ENCODE measurements at regions not wholly inside any gene's neighbourhood (a gene's known extent, or its start where the extent isn't known, plus 50 kb on each side); places are given as distances from the start of the nearest gene placed in this dataset.

- Histone ChIP-seq H3F3A (ENCODE audit: insufficient read depth, low read length, poor library complexity, severe bottlenecking) (no peaks in the 10 kb centered on the region), H3K9me3 (ENCODE audit: low read length) (peaks cover 2% of the 10 kb centered on the region), H3K27me3 (ENCODE audit: insufficient read depth, low read depth, low read length) (no peaks in the 10 kb centered on the region), H3K27ac (ENCODE audit: low read length) (no peak overlapping the region), H4K20me1 (ENCODE audit: insufficient read depth) (no peaks in the 10 kb centered on the region), H3K4me3 (ENCODE audit: low read length) (no peak overlapping the region), H3K4me2 (ENCODE audit: low read length) (no peak overlapping the region), H3K79me2 (replicated peaks; ENCODE audit: insufficient read depth, low read length) (no peaks in the 10 kb centered on the region), H3K9me2 (ENCODE audit: insufficient read depth, low read length) (no peaks in the 10 kb centered on the region), H2AFZ (ENCODE audit: low read depth, low read length) (no peak overlapping the region), H3K36me3 (ENCODE audit: insufficient read depth, low read length) (no peaks in the 10 kb centered on the region), H3K9ac (ENCODE audit: low read length) (no peak overlapping the region)
- TF ChIP-seq RAD21 (conservative IDR thresholded peaks at IDR 0.05), result no peak
- TF ChIP-seq REST (IDR thresholded peaks at IDR 0.05; ENCODE audit: borderline replicate concordance), result no peak
- TF ChIP-seq SMC3 (conservative IDR thresholded peaks at IDR 0.05; ENCODE audit: poor library complexity), result no peak
- no peak for TF ChIP-seq MXI1 (conservative IDR thresholded peaks at IDR 0.05; ENCODE audit: poor library complexity, severe bottlenecking)
- no peak for TF ChIP-seq TAF1 (IDR thresholded peaks at IDR 0.05; ENCODE audit: low read depth)
- no peak for TF ChIP-seq POLR2AphosphoS5 (IDR thresholded peaks at IDR 0.05)
- TF ChIP-seq EP300 (conservative IDR thresholded peaks at IDR 0.05; ENCODE audit: poor library complexity, severe bottlenecking), result no peak
- no peak for TF ChIP-seq CTCF (IDR thresholded peaks at IDR 0.05; ENCODE audit: poor library complexity, severe bottlenecking)
- no peak for TF ChIP-seq EZH2 (IDR thresholded peaks at IDR 0.05; ENCODE audit: borderline replicate concordance, insufficient read depth, low read length, poor library complexity, severe bottlenecking)
Measured at GRCh38 chr3:180239939-180240338, 203.2 kb upstream of the PEX5L start.

GRCh38 chr3:180246688-180247195 lies 210.0 kb upstream of the PEX5L start:
- TF ChIP-seq CTCF (IDR thresholded peaks at IDR 0.05; ENCODE audit: poor library complexity, severe bottlenecking), result no peak
- TF ChIP-seq EZH2 (IDR thresholded peaks at IDR 0.05; ENCODE audit: borderline replicate concordance, insufficient read depth, low read length, poor library complexity, severe bottlenecking), result no peak
- no peak for TF ChIP-seq EP300 (conservative IDR thresholded peaks at IDR 0.05; ENCODE audit: poor library complexity, severe bottlenecking)
- no peak for TF ChIP-seq MXI1 (conservative IDR thresholded peaks at IDR 0.05; ENCODE audit: poor library complexity, severe bottlenecking)
- TF ChIP-seq REST (IDR thresholded peaks at IDR 0.05; ENCODE audit: borderline replicate concordance), result no peak
- no peak for TF ChIP-seq SMC3 (conservative IDR thresholded peaks at IDR 0.05; ENCODE audit: poor library complexity)
- TF ChIP-seq RAD21 (conservative IDR thresholded peaks at IDR 0.05), result no peak
- no peak for TF ChIP-seq TAF1 (IDR thresholded peaks at IDR 0.05; ENCODE audit: low read depth)
- TF ChIP-seq POLR2AphosphoS5 (IDR thresholded peaks at IDR 0.05), result no peak
- Histone ChIP-seq H3K27ac (ENCODE audit: low read length) (no peak overlapping the region), H3K9me3 (ENCODE audit: low read length) (no peaks in the 10 kb centered on the region), H2AFZ (ENCODE audit: low read depth, low read length) (no peak overlapping the region), H3F3A (ENCODE audit: insufficient read depth, low read length, poor library complexity, severe bottlenecking) (no peaks in the 10 kb centered on the region), H3K27me3 (ENCODE audit: insufficient read depth, low read depth, low read length) (no peaks in the 10 kb centered on the region), H3K36me3 (ENCODE audit: insufficient read depth, low read length) (no peaks in the 10 kb centered on the region), H3K9me2 (ENCODE audit: insufficient read depth, low read length) (no peaks in the 10 kb centered on the region), H4K20me1 (ENCODE audit: insufficient read depth) (no peaks in the 10 kb centered on the region), H3K9ac (ENCODE audit: low read length) (no peak overlapping the region), H3K4me2 (ENCODE audit: low read length) (no peak overlapping the region), H3K79me2 (replicated peaks; ENCODE audit: insufficient read depth, low read length) (no peaks in the 10 kb centered on the region), H3K4me3 (ENCODE audit: low read length) (no peak overlapping the region)
